AG09319 (cell line): ENCODE measurements at regions not wholly inside any gene's neighbourhood (a gene's known extent, or its start where the extent isn't known, plus 50 kb on each side); places are given as distances from the start of the nearest gene placed in this dataset.
"Not testable (repeated sequence)": the region's sequence is repeated elsewhere in the genome, so short reads cannot be mapped to it uniquely, and the experiment has no call there.

Source experiments
- DNase-seq: peaks from one replicate; pipeline ENCODE4 v3.0.0-alpha.2; 2010; ENCODE audit warnings: low read depth; ENCODE audit errors: extremely low read depth
- TF ChIP-seq, protein P1 (sequence below): IDR thresholded peaks from 2 replicates; pipeline ENCODE4 v1.5.1; 2011; ENCODE audit warnings: low read depth, mild to moderate bottlenecking, inconsistent platforms, low read length, moderate library complexity

DNA sequence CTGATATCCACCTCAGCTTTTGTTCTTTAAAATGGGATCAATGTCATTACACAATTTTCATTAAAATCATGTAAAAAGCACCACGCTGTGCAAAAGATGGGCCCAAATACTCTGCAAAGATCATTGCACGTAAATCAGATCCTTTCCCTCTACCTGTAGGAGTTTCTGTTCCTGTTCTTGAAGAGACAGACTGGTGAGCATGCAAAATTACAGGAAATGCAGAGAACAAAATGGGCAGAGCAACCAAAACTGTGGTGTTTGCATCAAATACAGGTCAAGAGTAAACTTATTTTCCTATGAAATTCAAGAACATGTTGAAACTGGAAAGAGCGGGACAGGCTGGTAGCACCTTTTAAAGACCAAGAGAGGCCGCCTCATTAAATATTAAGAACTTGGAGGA is 294.9 kb upstream of the ADGRL2 start:
- TF ChIP-seq, protein P1, sequence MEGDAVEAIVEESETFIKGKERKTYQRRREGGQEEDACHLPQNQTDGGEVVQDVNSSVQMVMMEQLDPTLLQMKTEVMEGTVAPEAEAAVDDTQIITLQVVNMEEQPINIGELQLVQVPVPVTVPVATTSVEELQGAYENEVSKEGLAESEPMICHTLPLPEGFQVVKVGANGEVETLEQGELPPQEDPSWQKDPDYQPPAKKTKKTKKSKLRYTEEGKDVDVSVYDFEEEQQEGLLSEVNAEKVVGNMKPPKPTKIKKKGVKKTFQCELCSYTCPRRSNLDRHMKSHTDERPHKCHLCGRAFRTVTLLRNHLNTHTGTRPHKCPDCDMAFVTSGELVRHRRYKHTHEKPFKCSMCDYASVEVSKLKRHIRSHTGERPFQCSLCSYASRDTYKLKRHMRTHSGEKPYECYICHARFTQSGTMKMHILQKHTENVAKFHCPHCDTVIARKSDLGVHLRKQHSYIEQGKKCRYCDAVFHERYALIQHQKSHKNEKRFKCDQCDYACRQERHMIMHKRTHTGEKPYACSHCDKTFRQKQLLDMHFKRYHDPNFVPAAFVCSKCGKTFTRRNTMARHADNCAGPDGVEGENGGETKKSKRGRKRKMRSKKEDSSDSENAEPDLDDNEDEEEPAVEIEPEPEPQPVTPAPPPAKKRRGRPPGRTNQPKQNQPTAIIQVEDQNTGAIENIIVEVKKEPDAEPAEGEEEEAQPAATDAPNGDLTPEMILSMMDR, result no peak
- DNase-seq, result no peak

DNA sequence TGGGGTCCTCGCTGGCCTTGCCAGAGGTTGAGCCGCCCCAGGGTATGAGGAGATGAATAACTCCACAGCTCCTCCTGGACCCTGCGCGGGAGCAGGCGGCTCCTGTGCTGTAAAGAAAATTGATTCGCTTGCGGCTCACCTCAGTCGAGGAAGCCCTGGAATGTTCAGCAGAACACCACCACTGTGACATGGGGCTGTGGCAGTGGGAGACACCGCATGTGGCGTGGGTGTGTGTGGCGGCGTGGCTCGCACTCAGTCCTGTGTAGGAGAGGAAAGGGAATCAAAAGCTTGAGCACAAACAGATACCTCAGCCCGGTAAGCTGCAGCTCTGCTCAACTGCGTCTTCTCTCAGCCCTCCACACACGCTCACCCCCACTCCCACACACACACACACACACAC is 295.9 kb upstream of the ADGRL2 start:
- DNase-seq, result not testable (repeated sequence)

DNA sequence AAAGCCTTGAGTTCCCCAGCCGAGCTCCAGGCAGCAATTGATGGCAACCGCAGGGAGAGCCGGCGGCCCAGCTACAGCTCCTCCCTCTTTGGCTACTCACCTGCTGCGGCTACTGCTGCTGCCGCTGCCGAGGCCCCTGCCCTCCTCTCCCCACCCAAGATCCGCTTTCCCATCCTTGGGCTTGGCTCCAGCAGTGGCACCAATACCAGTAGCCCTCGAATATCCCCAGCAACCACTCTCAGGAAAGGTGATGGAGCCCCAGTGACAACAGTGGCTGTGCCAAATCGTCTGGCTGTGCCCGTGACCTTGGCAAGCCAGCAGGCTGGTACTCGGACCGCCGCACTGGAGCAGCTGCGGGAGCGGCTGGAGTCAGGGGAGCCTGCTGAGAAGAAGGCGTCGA is 298.0 kb upstream of the ADGRL2 start:
- not testable (repeated sequence) for DNase-seq

DNA sequence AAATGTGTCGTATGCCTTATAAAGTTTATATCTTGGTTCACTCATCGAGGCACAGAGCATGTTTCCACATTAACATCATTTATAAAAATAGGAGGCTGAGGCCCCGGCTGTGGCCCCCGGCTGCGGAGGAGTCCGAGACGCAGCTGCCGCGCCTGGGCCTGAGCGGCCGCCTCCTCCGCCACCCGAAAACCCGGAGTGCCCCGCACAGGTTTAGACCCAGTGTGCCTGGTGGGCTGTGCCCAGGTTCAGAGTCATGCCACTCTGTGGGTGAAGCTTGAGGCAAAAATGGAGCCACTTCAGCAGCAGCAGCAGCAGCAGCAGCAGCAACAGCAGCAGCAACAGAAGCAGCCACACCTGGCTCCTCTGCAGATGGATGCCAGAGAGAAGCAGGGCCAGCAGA is 299.2 kb upstream of the ADGRL2 start:
- not testable (repeated sequence) for DNase-seq

DNA sequence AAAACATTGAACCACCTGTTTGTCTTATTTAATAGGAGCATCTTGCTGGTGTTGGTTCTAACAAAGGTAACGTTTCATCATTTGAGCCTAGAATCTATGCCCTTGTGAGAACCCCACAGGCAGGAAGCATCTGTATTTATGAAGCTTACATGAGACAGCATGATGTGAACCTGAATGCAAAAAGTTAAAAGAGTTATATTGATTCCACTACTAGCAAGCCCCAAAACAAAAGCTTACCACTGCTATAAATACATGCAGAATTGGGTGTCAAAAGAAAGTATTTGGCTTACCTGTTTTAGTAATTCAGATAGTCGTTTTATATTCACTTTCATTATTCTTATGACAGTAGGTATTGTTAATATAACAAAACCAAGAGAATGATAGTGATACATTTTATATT is 301.2 kb upstream of the ADGRL2 start:
- DNase-seq, result no peak
- TF ChIP-seq, protein P1, result no peak

DNA sequence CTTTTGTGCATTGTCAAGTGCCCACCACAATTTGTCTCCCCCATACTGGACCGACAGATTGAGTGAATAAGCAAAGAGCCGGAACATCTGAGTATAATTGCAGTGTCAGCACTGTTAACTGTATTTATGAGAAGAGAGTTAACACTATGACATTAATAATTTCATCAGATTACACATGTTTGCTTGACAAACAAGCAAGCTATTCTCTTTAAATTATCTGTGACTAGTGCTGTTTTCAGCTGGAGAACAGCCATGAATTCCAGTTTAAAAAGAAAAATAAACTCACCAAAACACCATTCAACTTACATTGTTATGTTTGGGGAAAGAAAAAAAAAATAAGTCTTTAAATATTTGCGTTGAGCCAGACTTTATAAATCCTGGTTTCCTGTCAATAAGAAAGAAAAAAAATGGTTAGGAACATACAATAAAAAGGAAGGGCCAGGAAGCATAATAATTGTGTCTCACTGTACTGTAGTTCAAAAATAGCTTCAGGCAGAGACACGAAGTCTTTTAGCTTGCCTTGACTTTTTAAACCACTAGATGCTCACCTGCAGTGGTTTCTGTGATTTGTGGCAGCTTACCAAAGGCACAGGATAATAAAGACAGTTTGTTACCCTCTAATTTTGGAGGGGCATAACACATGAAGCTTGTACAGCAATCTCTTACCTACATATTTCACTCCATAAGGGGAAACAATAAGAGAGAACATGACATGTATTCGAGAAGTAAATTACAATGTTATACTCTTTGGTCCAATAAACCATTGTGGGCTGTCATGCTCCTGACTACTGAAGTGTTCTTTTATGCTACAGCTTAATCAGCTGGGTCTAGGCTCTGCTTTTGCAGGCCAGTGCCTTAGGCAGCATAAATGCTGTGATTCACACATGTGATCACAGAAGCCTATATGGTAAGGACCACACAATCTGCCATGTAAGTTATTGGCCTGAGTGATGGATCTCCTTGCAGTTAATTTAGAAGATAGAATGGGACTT is 302.0 kb upstream of the ADGRL2 start:
- TF ChIP-seq, protein P1, result no peak
- DNase-seq, result no peak

DNA sequence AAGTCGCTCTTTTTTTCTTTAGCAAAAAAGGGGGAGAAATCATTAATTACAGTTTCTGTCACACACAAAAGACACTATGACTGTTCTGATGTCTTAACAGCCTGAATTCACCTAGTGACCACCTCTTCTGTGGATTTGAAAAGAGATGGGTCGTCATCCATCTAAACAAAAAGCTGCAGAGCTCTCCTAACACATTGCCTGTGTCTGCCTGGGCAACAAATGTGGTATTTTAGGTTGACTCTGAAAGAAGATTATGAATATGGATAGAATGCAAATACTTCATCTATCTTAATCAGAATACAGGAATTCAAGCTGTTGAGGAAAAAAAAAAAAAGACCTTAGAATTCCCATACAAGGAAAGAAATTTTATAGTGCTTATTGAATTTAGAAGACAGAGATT is 304.4 kb upstream of the ADGRL2 start:
- TF ChIP-seq, protein P1, result no peak

DNA sequence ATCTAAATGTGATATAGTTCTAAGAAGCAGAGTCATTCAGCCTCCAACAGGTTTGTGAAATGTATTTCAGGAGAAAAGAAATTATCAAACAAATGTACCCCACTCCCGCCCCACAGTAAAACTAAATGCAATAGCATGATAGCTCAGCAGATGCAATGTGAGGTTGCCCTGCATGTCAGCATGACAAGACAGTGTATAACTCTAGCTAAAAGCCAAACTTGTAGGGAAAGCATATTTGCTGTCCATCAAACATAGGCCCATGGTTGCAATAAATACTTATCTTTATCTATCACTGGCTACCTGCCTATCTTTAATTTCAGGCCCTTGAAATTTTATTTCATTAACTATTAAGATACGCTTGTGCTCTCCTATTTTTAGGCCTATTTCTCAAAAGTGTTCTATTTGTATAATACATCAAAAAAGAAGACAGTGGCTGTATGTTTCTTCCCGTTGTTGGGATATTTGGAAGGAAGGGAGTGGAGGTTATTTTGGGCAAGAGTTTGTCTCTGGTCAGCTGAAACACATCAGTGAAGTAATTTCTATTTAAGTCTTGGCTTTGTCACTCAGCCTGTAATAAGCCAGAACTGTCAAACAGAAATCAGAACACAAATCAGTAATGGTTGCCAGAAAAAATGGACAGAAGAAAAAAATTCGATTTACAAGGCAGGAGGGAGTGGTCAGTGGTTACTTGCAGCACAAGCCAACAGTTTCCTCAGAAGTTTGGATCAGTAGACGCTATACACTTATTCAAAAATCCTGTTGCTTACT is 307.4 kb upstream of the ADGRL2 start:
- no peak for DNase-seq
- TF ChIP-seq, protein P1, result no peak

More for the DNA sequence above, 304.4 kb upstream of the ADGRL2 start:
- no peak for DNase-seq
